H1 (cell line): ENCODE measurements at regions not wholly inside any gene's neighbourhood (a gene's known extent, or its start where the extent isn't known, plus 50 kb on each side); places are given as distances from the start of the nearest gene placed in this dataset.

Experiments
- BACH1 ChIP-seq: IDR thresholded peaks from 2 replicates; pipeline ENCODE4 v1.6.1; 2012; ENCODE audit warnings: low read length, improper control_type of control experiment
- POLR2A ChIP-seq, 2 experiments: IDR thresholded peaks; 1 replicate in 1 of 2; 2 replicates in 1 of 2; pipeline ENCODE4 v1.6.1; 2011; ENCODE audit warnings: low read depth in 2 of 2, low read length in 2 of 2, mild to moderate bottlenecking in 2 of 2; ENCODE audit errors: control extremely low read depth in 1 of 2
- SAP30 ChIP-seq: fragments of 300-600 bp; sonication (generic); IDR thresholded peaks from 2 replicates; pipeline ENCODE4 v1.7.1; 2012; ENCODE audit warnings: low read length, moderate library complexity, mild to moderate bottlenecking, inconsistent platforms; ENCODE audit not compliant: insufficient read depth, insufficient replicate concordance
- ZNF274 ChIP-seq: IDR thresholded peaks from 2 replicates; pipeline ENCODE4 v1.7.0; 2012; ENCODE audit warnings: low read length, borderline replicate concordance; ENCODE audit errors: extremely low read depth

DNA sequence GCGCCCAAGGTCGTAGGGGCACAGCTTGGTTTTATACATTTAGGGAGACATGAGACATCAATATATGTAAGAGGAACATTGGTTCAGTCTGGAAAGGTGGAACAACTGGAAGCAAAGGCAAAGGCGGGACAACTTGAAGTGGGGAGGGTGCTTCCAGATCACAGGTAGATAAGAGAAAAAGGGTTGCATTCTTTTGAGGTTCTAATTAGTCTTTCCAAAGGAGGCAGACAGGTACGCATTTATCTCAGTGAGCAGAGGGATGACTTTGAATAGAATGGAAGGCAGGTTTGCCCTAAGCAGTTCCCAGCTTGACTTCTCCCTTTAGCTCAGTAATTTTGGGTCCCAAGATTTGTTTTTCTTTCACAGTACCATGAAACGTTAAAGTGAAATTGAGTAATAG lies 223.2 kb downstream of the FAM47A start (continued):
- no peak for TF ChIP-seq ZNF274
- no peak for TF ChIP-seq SAP30
- TF ChIP-seq POLR2A (IDR thresholded peaks at IDR 0.05; ENCODE audit: control extremely low read depth in 1 of 2, low read depth in 2 of 2, low read length in 2 of 2) = no peak
- TF ChIP-seq BACH1 = no peak
